GM18517 (cell line): ENCODE measurements at regions not wholly inside any gene's neighbourhood (a gene's known extent, or its start where the extent isn't known, plus 50 kb on each side); places are given as distances from the start of the nearest gene placed in this dataset.
A peak's percentile ranks its signal among the peaks of the same experiment; 100 is the strongest.
"Not testable (repeated sequence)": the region's sequence is repeated elsewhere in the genome, so short reads cannot be mapped to it uniquely, and the experiment has no call there.

Source experiments
- ATAC-seq: cut with Tn5 transposase; IDR thresholded peaks from one replicate; pipeline ENCODE4 v1.9.1; 2021; ENCODE audit warnings: mild to moderate bottlenecking, moderate library complexity; ENCODE audit not compliant: unreplicated experiment

- not testable (repeated sequence) for ATAC-seq
Observed at GRCh38 chr4:97437998-97438705, 705.1 kb downstream of the STPG2 start.

- ATAC-seq: no peak
Observed at GRCh38 chr4:97453186-97453585, 690.1 kb downstream of the STPG2 start.

GRCh38 chr4:97457253-97457652, 686.0 kb downstream of the STPG2 start:
- ATAC-seq: no peak

GRCh38 chr4:97468272-97468671, 675.0 kb downstream of the STPG2 start:
- no peak for ATAC-seq

GRCh38 chr4:97475621-97476020, 667.7 kb downstream of the STPG2 start:
- ATAC-seq: no peak

- ATAC-seq: no peak
Observed at GRCh38 chr4:97477974-97478373, 665.3 kb downstream of the STPG2 start.

- no peak for ATAC-seq
Observed at GRCh38 chr4:97479388-97479787, 663.9 kb downstream of the STPG2 start.

- no peak for ATAC-seq
Observed at GRCh38 chr4:97491856-97492255, 651.4 kb downstream of the STPG2 start.

- ATAC-seq: no peak
Observed at GRCh38 chr4:97493815-97494518, 649.3 kb downstream of the STPG2 start.

- no peak for ATAC-seq
Observed at GRCh38 chr4:97496298-97496873, 646.9 kb downstream of the STPG2 start.

- ATAC-seq: no peak
Observed at GRCh38 chr4:97498875-97499274, 644.4 kb downstream of the STPG2 start.

- ATAC-seq: peak; percentile 89
Observed at GRCh38 chr4:97500423-97500822, 642.9 kb downstream of the STPG2 start.

- ATAC-seq: no peak
Observed at GRCh38 chr4:97504713-97505112, 638.6 kb downstream of the STPG2 start.

- ATAC-seq: no peak
Observed at GRCh38 chr4:97507587-97508245, 635.6 kb downstream of the STPG2 start.
